ENCODE measurements at regions not wholly inside any gene's neighbourhood (a gene's known extent, or its start where the extent isn't known, plus 50 kb on each side); places are given as distances from the start of the nearest gene placed in this dataset.

DNA sequence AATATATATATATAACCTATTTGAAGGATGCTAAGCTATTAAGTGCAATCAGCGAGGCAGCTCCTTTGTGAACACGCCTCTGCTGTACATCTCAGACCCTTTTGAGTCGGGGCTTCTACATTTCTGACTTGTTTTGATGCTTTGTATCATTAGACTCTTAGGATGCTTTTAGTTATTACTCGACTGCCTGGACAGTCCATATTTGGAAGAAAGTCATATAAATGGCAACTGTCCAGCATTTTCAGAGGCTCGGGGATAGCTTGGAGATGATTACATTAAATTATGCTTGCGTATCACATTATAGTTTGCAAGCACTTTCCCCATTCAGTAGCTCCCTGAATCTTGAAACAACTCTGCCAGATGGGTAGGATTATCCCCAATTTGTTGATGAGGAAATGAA, 257.9 kb downstream of the PTEN start:
- Histone ChIP-seq H3K4me3 (ENCODE audit: low read depth in 2 of 2, low read length in 2 of 2) (no peak overlapping the region), H3K4me1 (ENCODE audit: control insufficient read depth, insufficient read depth, low read length) (no peaks in the 10 kb centered on the region), H3K27ac (ENCODE audit: low read length) (no peak overlapping the region), H3K27me3 (ENCODE audit: control insufficient read depth, insufficient read depth, low read length) (no peaks in the 10 kb centered on the region), H3K9me3 (ENCODE audit: control insufficient read depth, insufficient read depth, low read depth, low read length) (no peaks in the 10 kb centered on the region), H3K36me3 (ENCODE audit: control insufficient read depth, insufficient read depth, low read length) (no peaks in the 10 kb centered on the region)
- POLR2A ChIA-PET: interaction anchor here (0.6 kb wide), 1 partner anchor 772 kb away, joined by 3 read pairs; no protein-coding TSS in a partner anchor
- DNase-seq (ENCODE audit: low read depth, low spot score) (no peak), ATAC-seq (no peak)
- intact Hi-C loops (cut with micrococcal nuclease; ENCODE audit: unreplicated experiment) (no loop called here), in situ Hi-C loops (cut with HindIII; ENCODE audit: low pct_unique_long_range_greater_than_20kb, low sequenced_read_pairs) (no loop called here)
- CTCF ChIA-PET: no interaction called here
- TF ChIP-seq POLR2AphosphoS5 (IDR thresholded peaks at IDR 0.05; ENCODE audit: low read depth, low read length): no peak
- TF ChIP-seq TCF7L2 (IDR thresholded peaks at IDR 0.05; ENCODE audit: low read depth, low read length): no peak
- TF ChIP-seq, protein P1, sequence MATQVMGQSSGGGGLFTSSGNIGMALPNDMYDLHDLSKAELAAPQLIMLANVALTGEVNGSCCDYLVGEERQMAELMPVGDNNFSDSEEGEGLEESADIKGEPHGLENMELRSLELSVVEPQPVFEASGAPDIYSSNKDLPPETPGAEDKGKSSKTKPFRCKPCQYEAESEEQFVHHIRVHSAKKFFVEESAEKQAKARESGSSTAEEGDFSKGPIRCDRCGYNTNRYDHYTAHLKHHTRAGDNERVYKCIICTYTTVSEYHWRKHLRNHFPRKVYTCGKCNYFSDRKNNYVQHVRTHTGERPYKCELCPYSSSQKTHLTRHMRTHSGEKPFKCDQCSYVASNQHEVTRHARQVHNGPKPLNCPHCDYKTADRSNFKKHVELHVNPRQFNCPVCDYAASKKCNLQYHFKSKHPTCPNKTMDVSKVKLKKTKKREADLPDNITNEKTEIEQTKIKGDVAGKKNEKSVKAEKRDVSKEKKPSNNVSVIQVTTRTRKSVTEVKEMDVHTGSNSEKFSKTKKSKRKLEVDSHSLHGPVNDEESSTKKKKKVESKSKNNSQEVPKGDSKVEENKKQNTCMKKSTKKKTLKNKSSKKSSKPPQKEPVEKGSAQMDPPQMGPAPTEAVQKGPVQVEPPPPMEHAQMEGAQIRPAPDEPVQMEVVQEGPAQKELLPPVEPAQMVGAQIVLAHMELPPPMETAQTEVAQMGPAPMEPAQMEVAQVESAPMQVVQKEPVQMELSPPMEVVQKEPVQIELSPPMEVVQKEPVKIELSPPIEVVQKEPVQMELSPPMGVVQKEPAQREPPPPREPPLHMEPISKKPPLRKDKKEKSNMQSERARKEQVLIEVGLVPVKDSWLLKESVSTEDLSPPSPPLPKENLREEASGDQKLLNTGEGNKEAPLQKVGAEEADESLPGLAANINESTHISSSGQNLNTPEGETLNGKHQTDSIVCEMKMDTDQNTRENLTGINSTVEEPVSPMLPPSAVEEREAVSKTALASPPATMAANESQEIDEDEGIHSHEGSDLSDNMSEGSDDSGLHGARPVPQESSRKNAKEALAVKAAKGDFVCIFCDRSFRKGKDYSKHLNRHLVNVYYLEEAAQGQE (IDR thresholded peaks at IDR 0.05; ENCODE audit: insufficient read depth in 1 of 2, low read depth in 2 of 2, low read length in 1 of 2): no peak
- no peak for TF ChIP-seq SIN3A (IDR thresholded peaks at IDR 0.05; ENCODE audit: borderline replicate concordance, insufficient read depth, low read depth, low read length)
- TF ChIP-seq, protein P2, sequence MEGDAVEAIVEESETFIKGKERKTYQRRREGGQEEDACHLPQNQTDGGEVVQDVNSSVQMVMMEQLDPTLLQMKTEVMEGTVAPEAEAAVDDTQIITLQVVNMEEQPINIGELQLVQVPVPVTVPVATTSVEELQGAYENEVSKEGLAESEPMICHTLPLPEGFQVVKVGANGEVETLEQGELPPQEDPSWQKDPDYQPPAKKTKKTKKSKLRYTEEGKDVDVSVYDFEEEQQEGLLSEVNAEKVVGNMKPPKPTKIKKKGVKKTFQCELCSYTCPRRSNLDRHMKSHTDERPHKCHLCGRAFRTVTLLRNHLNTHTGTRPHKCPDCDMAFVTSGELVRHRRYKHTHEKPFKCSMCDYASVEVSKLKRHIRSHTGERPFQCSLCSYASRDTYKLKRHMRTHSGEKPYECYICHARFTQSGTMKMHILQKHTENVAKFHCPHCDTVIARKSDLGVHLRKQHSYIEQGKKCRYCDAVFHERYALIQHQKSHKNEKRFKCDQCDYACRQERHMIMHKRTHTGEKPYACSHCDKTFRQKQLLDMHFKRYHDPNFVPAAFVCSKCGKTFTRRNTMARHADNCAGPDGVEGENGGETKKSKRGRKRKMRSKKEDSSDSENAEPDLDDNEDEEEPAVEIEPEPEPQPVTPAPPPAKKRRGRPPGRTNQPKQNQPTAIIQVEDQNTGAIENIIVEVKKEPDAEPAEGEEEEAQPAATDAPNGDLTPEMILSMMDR (IDR thresholded peaks at IDR 0.05): no peak
- BruUV-seq (replicated peaks): no TSS peak

DNA sequence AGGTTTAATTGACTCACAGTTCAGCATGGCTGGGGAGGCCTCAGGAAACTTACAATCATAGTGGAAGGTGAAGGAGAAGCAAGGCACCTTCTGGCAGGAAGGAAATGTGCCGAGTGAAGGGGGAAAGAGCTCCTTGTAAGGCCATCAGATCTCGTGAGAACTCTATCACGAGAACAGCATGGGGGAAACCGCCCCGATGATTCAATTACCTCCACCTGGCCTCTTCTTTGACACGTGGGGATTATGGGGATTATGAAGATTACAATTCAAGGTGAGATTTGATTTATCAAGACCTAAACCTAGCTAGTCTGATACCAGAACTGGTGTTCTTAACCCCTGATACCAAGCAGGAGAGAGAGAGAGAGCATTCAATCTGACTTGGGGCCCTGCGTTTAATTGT, 258.7 kb downstream of the PTEN start:
- in situ Hi-C loops (cut with HindIII; ENCODE audit: low pct_unique_long_range_greater_than_20kb, low sequenced_read_pairs): no loop called here

More for the DNA sequence above, 258.7 kb downstream of the PTEN start:
- H3K4me3 ChIP-seq (ENCODE audit: low read depth in 2 of 2, low read length in 2 of 2): no peak overlapping the region
- no peaks in the 10 kb centered on the region for H3K4me1 ChIP-seq (ENCODE audit: control insufficient read depth, insufficient read depth, low read length)
- CTCF ChIA-PET: no interaction called here
- H3K9me3 ChIP-seq (ENCODE audit: control insufficient read depth, insufficient read depth, low read depth, low read length): no peaks in the 10 kb centered on the region
- no peaks in the 10 kb centered on the region for H3K27me3 ChIP-seq (ENCODE audit: control insufficient read depth, insufficient read depth, low read length)
- DNase-seq (ENCODE audit: low read depth, low spot score): no peak
- no peak for TF ChIP-seq POLR2AphosphoS5 (IDR thresholded peaks at IDR 0.05; ENCODE audit: low read depth, low read length)
- TF ChIP-seq, protein P2 (IDR thresholded peaks at IDR 0.05): no peak
- no peak for TF ChIP-seq TCF7L2 (IDR thresholded peaks at IDR 0.05; ENCODE audit: low read depth, low read length)
- no peak for TF ChIP-seq SIN3A (IDR thresholded peaks at IDR 0.05; ENCODE audit: borderline replicate concordance, insufficient read depth, low read depth, low read length)
- TF ChIP-seq, protein P1 (IDR thresholded peaks at IDR 0.05; ENCODE audit: insufficient read depth in 1 of 2, low read depth in 2 of 2, low read length in 1 of 2): no peak
- no peak overlapping the region for H3K27ac ChIP-seq (ENCODE audit: low read length)
- intact Hi-C loops (cut with micrococcal nuclease; ENCODE audit: unreplicated experiment): no loop called here
- no peak for ATAC-seq
- POLR2A ChIA-PET: no interaction called here
- no peaks in the 10 kb centered on the region for H3K36me3 ChIP-seq (ENCODE audit: control insufficient read depth, insufficient read depth, low read length)
- no TSS peak for BruUV-seq (replicated peaks)

Data from Panc1 (cell line).